ENCODE measurements at regions not wholly inside any gene's neighbourhood (a gene's known extent, or its start where the extent isn't known, plus 50 kb on each side); places are given as distances from the start of the nearest gene placed in this dataset.

DNA sequence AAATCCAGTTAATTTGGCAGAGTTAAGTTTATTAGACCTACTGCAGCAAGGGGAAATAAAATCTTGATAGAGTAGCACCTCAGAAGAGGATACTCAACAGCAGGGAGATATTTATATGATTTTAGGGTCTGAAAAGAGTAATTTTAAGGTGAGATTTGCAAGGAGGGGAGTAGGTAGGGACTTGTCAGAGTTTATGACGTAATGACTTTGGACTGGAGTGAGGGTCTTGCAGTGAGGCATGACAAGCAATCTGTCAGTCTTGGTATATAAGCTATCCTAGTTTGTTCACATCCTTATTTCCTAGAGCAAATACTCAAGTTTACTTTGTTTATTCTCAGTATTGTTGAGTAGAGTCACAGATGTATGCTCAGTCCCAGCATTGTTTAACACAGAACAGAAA, 722.6 kb downstream of the TLE4 start:
- WGBS (ENCODE audit: insufficient coverage, insufficient replicate concordance, low lambda C conversion rate, missing lambda C conversion rate): 3% methylated on average over 1 of the region's 1 CpG

More for the DNA sequence above, 722.6 kb downstream of the TLE4 start:
- Histone ChIP-seq H3K4me3 (no peak overlapping the region), H2AFZ (ENCODE audit: control insufficient read depth, low read depth, low read length) (no peak overlapping the region), H3K36me3 (ENCODE audit: control insufficient read depth in 2 of 2, insufficient read depth in 2 of 2, low read length in 1 of 2) (no peaks in the 10 kb centered on the region), H4K20me1 (ENCODE audit: control insufficient read depth, insufficient read depth) (no peaks in the 10 kb centered on the region), H3K27me3 (replicated peaks in 1 of 2; ENCODE audit: control insufficient read depth in 2 of 2, insufficient read depth in 2 of 2, low read length in 1 of 2) (no peaks in the 10 kb centered on the region), H3K4me1 (ENCODE audit: control insufficient read depth, insufficient read depth, low read length) (no peaks in the 10 kb centered on the region), H3K4me2 (ENCODE audit: control insufficient read depth, insufficient read depth) (no peak overlapping the region), H3K79me2 (ENCODE audit: control insufficient read depth, insufficient read depth, low read length) (no peaks in the 10 kb centered on the region), H3K9ac (ENCODE audit: control insufficient read depth, insufficient read depth, low read length) (no peak overlapping the region), H3K9me3 (replicated peaks; ENCODE audit: control insufficient read depth, insufficient read depth, low read length) (no peaks in the 10 kb centered on the region), H3K27ac (ENCODE audit: control insufficient read depth, insufficient read depth) (no peak overlapping the region)
- in situ Hi-C loops (cut with MboI): no loop called here
- intact Hi-C loops (cut with micrococcal nuclease; ENCODE audit: unreplicated experiment): no loop called here
- ATAC-seq (no peak), FAIRE-seq (no peak), DNase-seq (ENCODE audit: low read depth, low spot score) (no peak)
- CTCF ChIA-PET: no interaction called here
- no TSS peak for BruUV-seq (replicated peaks)
- POLR2A ChIA-PET: no interaction called here
- SMC1A ChIA-PET (ENCODE audit: uncharacterized antibody, unreplicated experiment): no interaction called here
- RAD21 ChIA-PET (ENCODE audit: unreplicated experiment): no interaction called here
- TF ChIP-seq PML (IDR thresholded peaks at IDR 0.05; ENCODE audit: low read length): no peak
- no peak for TF ChIP-seq RB1 (IDR thresholded peaks at IDR 0.05; ENCODE audit: borderline replicate concordance)
- no peak for TF ChIP-seq CHD4 (IDR thresholded peaks at IDR 0.05)
- TF ChIP-seq STAT3 (IDR thresholded peaks at IDR 0.05; ENCODE audit: low read depth, low read length): no peak
- TF ChIP-seq, protein P1, sequence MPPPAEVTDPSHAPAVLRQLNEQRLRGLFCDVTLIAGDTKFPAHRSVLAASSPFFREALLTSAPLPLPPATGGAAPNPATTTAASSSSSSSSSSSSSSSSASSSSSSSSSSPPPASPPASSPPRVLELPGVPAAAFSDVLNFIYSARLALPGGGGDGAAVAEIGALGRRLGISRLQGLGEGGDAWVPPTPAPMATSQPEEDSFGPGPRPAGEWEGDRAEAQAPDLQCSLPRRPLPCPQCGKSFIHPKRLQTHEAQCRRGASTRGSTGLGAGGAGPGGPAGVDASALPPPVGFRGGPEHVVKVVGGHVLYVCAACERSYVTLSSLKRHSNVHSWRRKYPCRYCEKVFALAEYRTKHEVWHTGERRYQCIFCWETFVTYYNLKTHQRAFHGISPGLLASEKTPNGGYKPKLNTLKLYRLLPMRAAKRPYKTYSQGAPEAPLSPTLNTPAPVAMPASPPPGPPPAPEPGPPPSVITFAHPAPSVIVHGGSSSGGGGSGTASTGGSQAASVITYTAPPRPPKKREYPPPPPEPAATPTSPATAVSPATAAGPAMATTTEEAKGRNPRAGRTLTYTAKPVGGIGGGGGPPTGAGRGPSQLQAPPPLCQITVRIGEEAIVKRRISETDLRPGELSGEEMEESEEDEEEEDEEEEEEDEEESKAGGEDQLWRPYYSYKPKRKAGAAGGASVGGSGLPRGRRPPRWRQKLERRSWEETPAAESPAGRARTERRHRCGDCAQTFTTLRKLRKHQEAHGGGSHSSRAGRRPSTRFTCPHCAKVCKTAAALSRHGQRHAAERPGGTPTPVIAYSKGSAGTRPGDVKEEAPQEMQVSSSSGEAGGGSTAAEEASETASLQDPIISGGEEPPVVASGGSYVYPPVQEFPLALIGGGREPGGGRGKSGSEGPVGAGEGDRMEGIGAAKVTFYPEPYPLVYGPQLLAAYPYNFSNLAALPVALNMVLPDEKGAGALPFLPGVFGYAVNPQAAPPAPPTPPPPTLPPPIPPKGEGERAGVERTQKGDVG (CRISPR knock-in tag; IDR thresholded peaks at IDR 0.05): no peak
- TF ChIP-seq ZNF274 (IDR thresholded peaks at IDR 0.05; ENCODE audit: insufficient read depth, insufficient read length): no peak
- TF ChIP-seq SMC3 (IDR thresholded peaks at IDR 0.05; ENCODE audit: borderline replicate concordance, low read length): no peak
- no peak for TF ChIP-seq YBX1 (IDR thresholded peaks at IDR 0.05)
- no peak for TF ChIP-seq ATF7 (IDR thresholded peaks at IDR 0.05; ENCODE audit: low read depth)

Data from GM12878 (cell line).